ENCODE measurements at regions not wholly inside any gene's neighbourhood (a gene's known extent, or its start where the extent isn't known, plus 50 kb on each side); places are given as distances from the start of the nearest gene placed in this dataset.

DNA sequence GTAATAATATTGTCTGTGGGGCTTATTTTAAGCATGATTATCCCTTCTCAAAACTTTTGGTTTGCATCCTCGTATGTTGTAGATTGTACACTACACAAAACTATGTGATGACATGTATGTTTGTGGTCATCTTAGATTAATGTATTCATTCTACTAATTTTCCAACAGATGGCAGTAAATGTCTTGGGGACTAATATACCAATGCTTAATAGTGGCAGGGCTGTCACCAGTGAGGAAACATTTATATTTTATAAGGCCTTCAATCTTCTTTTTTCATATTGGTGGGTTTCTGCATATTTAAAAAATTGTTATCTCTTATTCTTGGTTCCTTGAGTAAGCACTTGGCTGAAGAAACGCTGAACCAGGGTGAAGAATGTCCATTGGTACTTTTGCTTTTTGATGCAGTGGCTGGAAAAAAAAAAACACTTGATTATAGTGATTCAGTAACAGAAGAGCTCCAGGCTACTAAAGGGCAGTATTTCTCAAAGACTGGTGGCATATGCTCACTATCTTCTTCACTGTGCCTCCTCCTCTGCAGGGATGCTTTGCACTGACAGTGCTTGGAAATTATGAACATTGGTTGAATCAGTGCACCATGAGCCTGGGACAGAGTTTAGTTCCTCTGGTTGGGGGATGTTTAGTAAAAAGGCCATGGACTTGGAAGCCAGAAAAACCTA, 530.3 kb downstream of the RASEF start:
- no peak for TF ChIP-seq POLR2A (IDR thresholded peaks at IDR 0.05)
- TF ChIP-seq, protein P1, sequence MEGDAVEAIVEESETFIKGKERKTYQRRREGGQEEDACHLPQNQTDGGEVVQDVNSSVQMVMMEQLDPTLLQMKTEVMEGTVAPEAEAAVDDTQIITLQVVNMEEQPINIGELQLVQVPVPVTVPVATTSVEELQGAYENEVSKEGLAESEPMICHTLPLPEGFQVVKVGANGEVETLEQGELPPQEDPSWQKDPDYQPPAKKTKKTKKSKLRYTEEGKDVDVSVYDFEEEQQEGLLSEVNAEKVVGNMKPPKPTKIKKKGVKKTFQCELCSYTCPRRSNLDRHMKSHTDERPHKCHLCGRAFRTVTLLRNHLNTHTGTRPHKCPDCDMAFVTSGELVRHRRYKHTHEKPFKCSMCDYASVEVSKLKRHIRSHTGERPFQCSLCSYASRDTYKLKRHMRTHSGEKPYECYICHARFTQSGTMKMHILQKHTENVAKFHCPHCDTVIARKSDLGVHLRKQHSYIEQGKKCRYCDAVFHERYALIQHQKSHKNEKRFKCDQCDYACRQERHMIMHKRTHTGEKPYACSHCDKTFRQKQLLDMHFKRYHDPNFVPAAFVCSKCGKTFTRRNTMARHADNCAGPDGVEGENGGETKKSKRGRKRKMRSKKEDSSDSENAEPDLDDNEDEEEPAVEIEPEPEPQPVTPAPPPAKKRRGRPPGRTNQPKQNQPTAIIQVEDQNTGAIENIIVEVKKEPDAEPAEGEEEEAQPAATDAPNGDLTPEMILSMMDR (IDR thresholded peaks at IDR 0.05) = peak in 2 of 3 experiments; percentile 22 to 28
- H3K27ac ChIP-seq = no peak overlapping the region
- no peaks in the 10 kb centered on the region for H3K27me3 ChIP-seq
- no peak for DNase-seq
- intact Hi-C loops (cut with DNase I; ENCODE audit: low total_unique reads) = no loop called here
- H3K36me3 ChIP-seq (ENCODE audit: low read depth, missing control alignments) = no peaks in the 10 kb centered on the region
- H3K9me3 ChIP-seq = no peaks in the 10 kb centered on the region
- no peaks in the 10 kb centered on the region for H3K4me1 ChIP-seq
- 33 to 46% methylated on average over 2 of the region's 2 CpGs for WGBS, 2 donors
- no peak overlapping the region for H3K4me3 ChIP-seq

DNA sequence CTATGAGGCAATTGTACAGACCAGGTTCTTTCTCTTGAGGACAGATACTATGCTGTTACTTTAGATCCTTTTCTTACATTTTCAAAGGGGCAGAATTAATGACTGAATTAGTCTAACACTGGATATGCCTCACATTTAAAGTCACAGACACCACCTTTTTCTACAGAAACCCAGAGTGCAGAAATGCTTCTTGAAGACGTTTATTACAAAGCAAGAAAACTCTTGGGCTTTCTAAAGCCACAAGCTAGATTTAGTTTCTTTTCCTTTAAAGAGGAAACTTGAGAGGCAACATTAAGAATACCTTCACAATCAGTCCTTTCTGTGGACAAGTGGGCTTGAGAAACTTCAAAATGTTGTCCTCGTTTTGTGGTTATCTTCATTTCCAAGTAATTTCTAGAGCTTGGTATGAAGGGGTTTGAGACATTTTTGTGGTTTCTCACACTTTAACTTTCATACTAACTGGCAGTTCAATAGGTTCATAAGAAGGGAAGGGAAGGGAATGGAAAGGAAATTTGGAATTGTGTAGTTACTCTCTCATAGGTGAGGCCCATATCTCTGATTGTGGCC, 527.4 kb downstream of the RASEF start:
- Histone ChIP-seq H3K4me1 (no peaks in the 10 kb centered on the region), H3K36me3 (ENCODE audit: low read depth, missing control alignments) (no peaks in the 10 kb centered on the region), H3K27ac (no peak overlapping the region), H3K4me3 (no peak overlapping the region), H3K9me3 (no peaks in the 10 kb centered on the region), H3K27me3 (no peaks in the 10 kb centered on the region)
- WGBS, 2 donors = 68 to 75% methylated on average over 2 of the region's 2 CpGs
- DNase-seq = no peak
- intact Hi-C loops (cut with DNase I; ENCODE audit: low total_unique reads) = no loop called here
- TF ChIP-seq, protein P1 (IDR thresholded peaks at IDR 0.05) = no peak
- no peak for TF ChIP-seq POLR2A (IDR thresholded peaks at IDR 0.05)

DNA sequence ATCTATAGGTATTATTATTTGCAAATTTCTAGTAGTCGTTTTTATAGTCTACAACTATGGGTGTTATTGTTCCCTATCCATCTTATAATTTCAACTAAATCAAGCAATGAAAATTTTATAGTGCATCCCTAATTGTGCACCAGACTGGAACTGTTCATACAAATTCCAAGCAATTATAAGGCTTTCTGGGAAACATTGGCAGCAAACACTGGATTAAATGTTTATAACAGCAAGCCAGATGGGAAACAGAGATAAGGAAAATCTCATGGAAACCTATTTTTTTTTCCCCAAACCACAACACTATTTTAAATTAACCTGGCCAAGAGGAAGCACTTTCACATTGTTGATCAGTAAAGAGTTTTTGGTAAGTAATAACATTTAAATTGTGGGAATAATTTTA, 524.3 kb downstream of the RASEF start:
- Histone ChIP-seq H3K27ac (no peak overlapping the region), H3K4me3 (no peak overlapping the region), H3K27me3 (no peaks in the 10 kb centered on the region), H3K9me3 (no peaks in the 10 kb centered on the region), H3K4me1 (no peaks in the 10 kb centered on the region), H3K36me3 (ENCODE audit: low read depth, missing control alignments) (no peaks in the 10 kb centered on the region)
- intact Hi-C loops (cut with DNase I; ENCODE audit: low total_unique reads) = no loop called here
- no peak for DNase-seq
- TF ChIP-seq, protein P1 (IDR thresholded peaks at IDR 0.05) = no peak
- no peak for TF ChIP-seq POLR2A (IDR thresholded peaks at IDR 0.05)
- 79 to 83% methylated on average over 1 of the region's 1 CpG for WGBS, 2 donors

DNA sequence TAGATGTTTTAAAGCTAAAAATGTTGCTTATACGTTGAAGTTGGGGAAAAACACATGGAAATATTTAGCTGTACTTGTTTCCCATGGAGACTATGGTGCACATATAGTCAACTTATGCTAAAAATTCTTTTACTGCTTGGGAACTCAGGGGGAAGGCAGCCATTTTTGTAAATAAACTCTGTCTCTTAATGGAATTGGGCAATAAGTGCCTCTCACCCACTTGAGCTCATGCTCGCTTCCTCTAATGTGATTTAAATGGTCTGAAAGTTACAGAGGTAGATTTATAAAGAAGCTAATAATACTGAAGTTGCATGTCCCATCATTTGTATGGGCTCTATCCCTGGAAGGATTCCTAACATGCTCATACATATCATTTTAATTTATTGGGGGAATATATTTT, 523.8 kb downstream of the RASEF start:
- WGBS, 2 donors = 91 to 94% methylated on average over 2 of the region's 2 CpGs
- H3K36me3 ChIP-seq (ENCODE audit: low read depth, missing control alignments) = no peaks in the 10 kb centered on the region
- no peak overlapping the region for H3K27ac ChIP-seq
- DNase-seq = no peak
- no peak for TF ChIP-seq POLR2A (IDR thresholded peaks at IDR 0.05)
- TF ChIP-seq, protein P1 (IDR thresholded peaks at IDR 0.05) = no peak
- intact Hi-C loops (cut with DNase I; ENCODE audit: low total_unique reads) = no loop called here
- no peaks in the 10 kb centered on the region for H3K27me3 ChIP-seq
- no peak overlapping the region for H3K4me3 ChIP-seq
- no peaks in the 10 kb centered on the region for H3K4me1 ChIP-seq
- H3K9me3 ChIP-seq = no peaks in the 10 kb centered on the region

Data from testis (tissue), 2 donors.